Panc1 (cell line): ENCODE measurements at regions not wholly inside any gene's neighbourhood (a gene's known extent, or its start where the extent isn't known, plus 50 kb on each side); places are given as distances from the start of the nearest gene placed in this dataset.

Source experiments
- ATAC-seq: fragments of 200-7000 bp; cut with Tn5 transposase; 2 replicates; pipeline ENCODE4 v1.9.1; 2020; ENCODE audit warnings: mild to moderate bottlenecking, moderate library complexity
- BruUV-seq: library from RNA; stranded (reverse); fragments of 400-500 nt; replicated peaks from 2 replicates; lab custom pipeline; 2021; lab: Mats Ljungman, UMichigan
- CTCF ChIA-PET: fragments of 300-600 bp; sonication (Branson Sonifier 250); formaldehyde crosslinking; loops from one replicate; lab custom pipeline; 2022; ENCODE audit warnings: antibody characterized with exemption; lab: Charles Lee
- POLR2A ChIA-PET: fragments of 300-600 bp; sonication (Branson Sonifier 250); formaldehyde crosslinking; loops from one replicate; lab custom pipeline; 2022; ENCODE audit warnings: antibody characterized with exemption; lab: Charles Lee
- DNase-seq: peaks from one replicate; pipeline ENCODE4 v3.0.0-alpha.2; 2010; ENCODE audit warnings: low read depth, low spot score
- H3K27ac ChIP-seq: 2 replicates; pipeline ENCODE4 v1.5.1; 2011; ENCODE audit warnings: mild to moderate bottlenecking, low read length, inconsistent platforms
- H3K27me3 ChIP-seq: fragments of 200-500 bp; sonication (Bioruptor generic); 2 replicates; pipeline ENCODE4 v1.6.0; 2014; ENCODE audit warnings: low read length, inconsistent platforms; ENCODE audit not compliant: control insufficient read depth, insufficient read depth
- H3K36me3 ChIP-seq: fragments of 200-500 bp; sonication (Bioruptor generic); 2 replicates; pipeline ENCODE4 v1.5.1; 2014; ENCODE audit warnings: inconsistent platforms, mild to moderate bottlenecking, low read length, moderate library complexity; ENCODE audit not compliant: control insufficient read depth, insufficient read depth
- H3K4me1 ChIP-seq: 2 replicates; pipeline ENCODE4 v1.5.1; 2011; ENCODE audit warnings: inconsistent platforms, mild to moderate bottlenecking, low read length, moderate library complexity; ENCODE audit not compliant: control insufficient read depth, insufficient read depth
- H3K4me3 ChIP-seq, 2 experiments: 2 replicates each; pipeline ENCODE4 v1.5.1; 2011 to 2012; ENCODE audit warnings: low read depth in 2 of 2, low read length in 2 of 2, mild to moderate bottlenecking in 2 of 2, inconsistent platforms in 1 of 2, moderate library complexity in 1 of 2
- H3K9me3 ChIP-seq: fragments of 200-500 bp; sonication (Bioruptor generic); 2 replicates; pipeline ENCODE4 v1.5.1; 2014; ENCODE audit warnings: low read depth, mild to moderate bottlenecking, inconsistent platforms, low read length, moderate library complexity; ENCODE audit not compliant: control insufficient read depth, insufficient read depth
- CTCF ChIP-seq: fragments of 450-650 bp; IDR thresholded peaks from 2 replicates; pipeline ENCODE4 v1.5.1; 2017; ENCODE audit warnings: mild to moderate bottlenecking
- TCF7L2 ChIP-seq: IDR thresholded peaks from 2 replicates; pipeline ENCODE4 v1.6.1; 2011; ENCODE audit warnings: mild to moderate bottlenecking, low read depth, low read length, inconsistent platforms
- in situ Hi-C: cut with HindIII; loops from 2 replicates; pipeline ENCODE4 v1.10.0; 2016; ENCODE audit warnings: low sequenced_read_pairs, low pct_unique_long_range_greater_than_20kb
- intact Hi-C: fragments of 100-400 bp; cut with micrococcal nuclease; formaldehyde crosslinking; loops from one replicate; pipeline ENCODE4 v1.10.0; 2022; ENCODE audit not compliant: unreplicated experiment

GRCh38 chr2:4673025-4673489 is 969.7 kb downstream of the DCDC2C start:
- CTCF ChIA-PET, result no interaction called here
- TF ChIP-seq TCF7L2, result no peak
- TF ChIP-seq CTCF, result no peak
- no peaks in the 10 kb centered on the region for H3K27me3 ChIP-seq
- DNase-seq (peak; percentile 65), ATAC-seq (peak; percentile 86)
- H3K4me3 ChIP-seq, result peak overlapping the region; percentile 59 to 71
- intact Hi-C loops, result no loop called here
- no TSS peak for BruUV-seq
- in situ Hi-C loops, result no loop called here
- peak overlapping the region; percentile 74 for H3K27ac ChIP-seq
- POLR2A ChIA-PET, result no interaction called here
- no peaks in the 10 kb centered on the region for H3K9me3 ChIP-seq
- no peaks in the 10 kb centered on the region for H3K36me3 ChIP-seq
- H3K4me1 ChIP-seq, result no peaks in the 10 kb centered on the region

GRCh38 chr2:4674007-4674406 is 970.6 kb downstream of the DCDC2C start:
- intact Hi-C loops, result no loop called here
- no peak overlapping the region for H3K27ac ChIP-seq
- H3K36me3 ChIP-seq, result no peaks in the 10 kb centered on the region
- CTCF ChIA-PET, result no interaction called here
- DNase-seq (no peak), ATAC-seq (peak; percentile 65)
- H3K4me1 ChIP-seq, result no peaks in the 10 kb centered on the region
- no peaks in the 10 kb centered on the region for H3K27me3 ChIP-seq
- H3K4me3 ChIP-seq, result no peak overlapping the region
- no peak for TF ChIP-seq CTCF
- H3K9me3 ChIP-seq, result no peaks in the 10 kb centered on the region
- POLR2A ChIA-PET, result no interaction called here
- in situ Hi-C loops, result no loop called here
- BruUV-seq, result no TSS peak

- Histone ChIP-seq H3K4me1 (no peaks in the 10 kb centered on the region), H3K36me3 (no peaks in the 10 kb centered on the region), H3K9me3 (no peaks in the 10 kb centered on the region), H3K27ac (no peak overlapping the region), H3K27me3 (no peaks in the 10 kb centered on the region), H3K4me3 (no peak overlapping the region)
- ATAC-seq, result no peak
- no peak for DNase-seq
- in situ Hi-C loops, result no loop called here
- ChIA-PET POLR2A (no interaction called here), CTCF (no interaction called here)
- TF ChIP-seq CTCF, result no peak
- BruUV-seq, result no TSS peak
- intact Hi-C loops, result no loop called here
Observed at GRCh38 chr2:4675295-4675694, 971.9 kb downstream of the DCDC2C start.
